H1 (cell line): ENCODE measurements at regions not wholly inside any gene's neighbourhood (a gene's known extent, or its start where the extent isn't known, plus 50 kb on each side); places are given as distances from the start of the nearest gene placed in this dataset.

Experiments
- CTCF ChIA-PET: fragments of 300-600 bp; sonication (Branson Sonifier 250); formaldehyde crosslinking; loops from one replicate; lab custom pipeline; 2021; ENCODE audit not compliant: partially characterized antibody; lab: Charles Lee
- POLR2A ChIA-PET: fragments of 300-600 bp; sonication (Branson Sonifier 250); formaldehyde crosslinking; loops from one replicate; lab custom pipeline; 2021; ENCODE audit warnings: inconsistent platforms; ENCODE audit not compliant: partially characterized antibody; lab: Charles Lee
- DNase-seq, 2 experiments: peaks; one replicate each; pipeline versions ENCODE4 v3.0.0 to v3.0.0-alpha.2; 2010 to 2022; ENCODE audit warnings: low spot score in 2 of 2, low read depth in 1 of 2, mixed read lengths in 1 of 2
- FAIRE-seq: peaks from 2 replicates; lab custom pipeline; 2011; peaks lifted over from hg19 to GRCh38; lab: Jason Lieb, UNC
- H2AFZ ChIP-seq: 2 replicates; pipeline ENCODE4 v1.8.1; 2012; ENCODE audit warnings: low read length, inconsistent platforms
- H2AK5ac ChIP-seq: 2 replicates; pipeline ENCODE4 v1.6.1; 2013; ENCODE audit warnings: low read depth, low read length
- H2BK120ac ChIP-seq: replicated peaks from 2 replicates; pipeline ENCODE3; 2013; ENCODE audit warnings: low read depth, low read length, inconsistent platforms
- H2BK12ac ChIP-seq: 2 replicates; pipeline ENCODE4 v1.6.1; 2013; ENCODE audit warnings: low read depth, low read length
- H2BK15ac ChIP-seq: 2 replicates; pipeline ENCODE4 v1.6.1; 2013; ENCODE audit warnings: low read length
- H2BK20ac ChIP-seq: 2 replicates; pipeline ENCODE4 v1.6.1; 2013; ENCODE audit warnings: low read length
- H2BK5ac ChIP-seq: 2 replicates; pipeline ENCODE4 v1.6.1; 2013; ENCODE audit warnings: low read depth, low read length
- H3K14ac ChIP-seq: 2 replicates; pipeline ENCODE4 v1.6.1; 2013; ENCODE audit warnings: inconsistent platforms; ENCODE audit not compliant: insufficient read length
- H3K18ac ChIP-seq: 2 replicates; pipeline ENCODE4 v1.6.1; 2013; ENCODE audit warnings: low read length; ENCODE audit errors: extremely low read depth
- H3K23ac ChIP-seq: 2 replicates; pipeline ENCODE4 v1.6.1; 2013; ENCODE audit warnings: inconsistent platforms; ENCODE audit not compliant: insufficient read length
- H3K23me2 ChIP-seq: 2 replicates; pipeline ENCODE4 v1.6.1; 2013; ENCODE audit warnings: low read depth, low read length
- H3K27ac ChIP-seq: 2 replicates; pipeline ENCODE4 v1.6.1; 2011; ENCODE audit warnings: low read depth, low read length, inconsistent platforms
- H3K27me3 ChIP-seq, 4 experiments: replicated peaks in 1 of 4; 1 replicate in 1 of 4; 2 replicates in 3 of 4; pipeline versions ENCODE4 v1.6.1 to v1.8.1; 2011 to 2013; ENCODE audit warnings: low read length in 3 of 4, mild to moderate bottlenecking in 3 of 4, inconsistent platforms in 2 of 4, mixed read lengths in 2 of 4, moderate library complexity in 1 of 4; ENCODE audit not compliant: control insufficient read depth in 3 of 4, insufficient read depth in 3 of 4; ENCODE audit errors: extremely low read depth in 1 of 4
- H3K36me3 ChIP-seq, 4 experiments: 2 replicates each; pipeline versions ENCODE4 v1.6.1 to v1.8.1; 2011 to 2013; ENCODE audit warnings: mild to moderate bottlenecking in 4 of 4, low read length in 3 of 4, moderate library complexity in 2 of 4, control low read depth in 1 of 4, inconsistent platforms in 1 of 4; ENCODE audit not compliant: insufficient read depth in 4 of 4, control insufficient read depth in 2 of 4
- H3K4ac ChIP-seq: replicated peaks from 2 replicates; pipeline ENCODE3; 2013; ENCODE audit warnings: low read length, low read depth, mixed read lengths, inconsistent platforms; ENCODE audit not compliant: insufficient read length
- H3K4me1 ChIP-seq, 4 experiments: replicated peaks in 1 of 4; 1 replicate in 1 of 4; 2 replicates in 3 of 4; pipeline versions ENCODE4 v1.6.1 to v1.8.1; 2011 to 2013; ENCODE audit warnings: low read length in 3 of 4, inconsistent platforms in 2 of 4, mixed read lengths in 1 of 4; ENCODE audit not compliant: insufficient read depth in 4 of 4, control insufficient read depth in 3 of 4
- H3K4me2 ChIP-seq, 2 experiments: 2 replicates each; pipeline versions ENCODE4 v1.6.1 to v1.8.1; 2011 to 2013; ENCODE audit warnings: low read depth in 2 of 2, low read length in 2 of 2, control low read depth in 1 of 2, inconsistent platforms in 1 of 2, mild to moderate bottlenecking in 1 of 2; ENCODE audit not compliant: insufficient read depth in 1 of 2
- H3K4me3 ChIP-seq, 4 experiments: fragments of 200-600, 300-600 bp in 1 of 4; sonication (generic), shearing (Covaris generic), sonication (Bioruptor Twin) in 1 of 4; 2 replicates each; pipeline versions ENCODE4 v1.5.1 to v1.8.1; 2011 to 2016; ENCODE audit warnings: low read length in 4 of 4, low read depth in 3 of 4, control low read depth in 2 of 4, inconsistent platforms in 2 of 4, mild to moderate bottlenecking in 2 of 4, mixed read lengths in 1 of 4, moderate library complexity in 1 of 4; ENCODE audit not compliant: insufficient read depth in 2 of 4; ENCODE audit errors: extremely low read depth in 1 of 4
- H3K56ac ChIP-seq: replicated peaks from 2 replicates; pipeline ENCODE3; 2013; ENCODE audit warnings: low read depth, mild to moderate bottlenecking, mixed read lengths, low read length, inconsistent platforms; ENCODE audit not compliant: insufficient read length
- H3K79me1 ChIP-seq: 2 replicates; pipeline ENCODE4 v1.6.1; 2013; ENCODE audit warnings: low read depth, low read length, control low read depth
- H3K79me2 ChIP-seq, 2 experiments: 2 replicates each; pipeline versions ENCODE4 v1.6.1 to v1.8.1; 2012 to 2013; ENCODE audit warnings: low read length in 2 of 2, mild to moderate bottlenecking in 2 of 2, inconsistent platforms in 1 of 2; ENCODE audit not compliant: insufficient read depth in 2 of 2, control insufficient read depth in 1 of 2
- H3K9ac ChIP-seq, 4 experiments: replicated peaks in 1 of 4; 1 replicate in 1 of 4; 2 replicates in 3 of 4; pipeline versions ENCODE4 v1.6.1 to v1.8.1; 2011 to 2013; ENCODE audit warnings: low read depth in 3 of 4, low read length in 3 of 4, control low read depth in 2 of 4, mild to moderate bottlenecking in 2 of 4, moderate library complexity in 2 of 4, inconsistent platforms in 1 of 4; ENCODE audit errors: extremely low read depth in 1 of 4
- H3K9me3 ChIP-seq, 2 experiments: 2 replicates each; pipeline versions ENCODE4 v1.6.1 to v1.8.1; 2012 to 2013; ENCODE audit warnings: mild to moderate bottlenecking in 2 of 2, moderate library complexity in 2 of 2, control low read depth in 1 of 2, inconsistent platforms in 1 of 2, low read depth in 1 of 2, low read length in 1 of 2, mixed read lengths in 1 of 2; ENCODE audit not compliant: insufficient read depth in 2 of 2
- H4K20me1 ChIP-seq, 2 experiments: replicated peaks in 1 of 2; 2 replicates each; pipeline versions ENCODE3 to v1.8.1; 2011 to 2013; ENCODE audit warnings: inconsistent platforms in 2 of 2, low read length in 2 of 2, mild to moderate bottlenecking in 1 of 2; ENCODE audit not compliant: insufficient read depth in 2 of 2, control insufficient read depth in 1 of 2
- H4K5ac ChIP-seq: 2 replicates; pipeline ENCODE4 v1.6.1; 2013; ENCODE audit warnings: low read length, low read depth, mixed read lengths, inconsistent platforms; ENCODE audit not compliant: insufficient read length
- H4K8ac ChIP-seq: 2 replicates; pipeline ENCODE4 v1.8.0; 2013; ENCODE audit warnings: mild to moderate bottlenecking, moderate library complexity, low read length, inconsistent platforms; ENCODE audit not compliant: insufficient read depth; ENCODE audit errors: extremely low read depth
- H4K91ac ChIP-seq: replicated peaks from 2 replicates; pipeline ENCODE3; 2013; ENCODE audit warnings: low read length, mixed read lengths, inconsistent platforms; ENCODE audit not compliant: insufficient read length
- CREB1 ChIP-seq: IDR thresholded peaks from 2 replicates; pipeline ENCODE4 v1.6.1; 2012; ENCODE audit warnings: inconsistent platforms
- POU5F1 ChIP-seq: IDR thresholded peaks from 2 replicates; pipeline ENCODE4 v1.6.1; 2011; ENCODE audit warnings: low read depth, mild to moderate bottlenecking, low read length, moderate library complexity
- RXRA ChIP-seq: IDR thresholded peaks from 2 replicates; pipeline ENCODE4 v1.6.1; 2011; ENCODE audit warnings: low read depth, mild to moderate bottlenecking, low read length, moderate library complexity; ENCODE audit not compliant: insufficient read depth
- SP4 ChIP-seq: IDR thresholded peaks from 2 replicates; pipeline ENCODE4 v1.6.1; 2012; ENCODE audit warnings: low read length, inconsistent platforms
- WGBS, 2 experiments: shearing (Covaris generic) in 1 of 2; methylation state at CpG; one replicate each; pipeline versions ENCODE4 v1.1.6 to v1.1.7; 2013 to 2015; ENCODE audit warnings: low lambda C conversion rate in 2 of 2, mixed read lengths in 2 of 2, inconsistent platforms in 1 of 2, low coverage in 1 of 2, missing lambda C conversion rate in 1 of 2; ENCODE audit not compliant: insufficient replicate concordance in 2 of 2, insufficient coverage in 1 of 2, insufficient read length in 1 of 2; ENCODE audit errors: extremely low coverage in 1 of 2, missing lambda C conversion rate in 1 of 2; 5-methylcytosine and 5-hydroxymethylcytosine counted together

GRCh38 chr5:106277540-106278096 lies 1393.1 kb downstream of the EFNA5 start:
- Histone ChIP-seq H3K79me2 (no peaks in the 10 kb centered on the region), H2BK20ac (no peak overlapping the region), H4K91ac (no peak overlapping the region), H3K9me3 (no peaks in the 10 kb centered on the region; a peak in 1 of 4 replicates), H3K9ac (no peak overlapping the region), H3K14ac (no peak overlapping the region), H3K27me3 (no peaks in the 10 kb centered on the region), H3K23me2 (no peaks in the 10 kb centered on the region), H3K27ac (no peak overlapping the region), H3K4me3 (no peak overlapping the region), H3K23ac (no peak overlapping the region), H3K79me1 (no peaks in the 10 kb centered on the region), H3K36me3 (no peaks in the 10 kb centered on the region), H4K5ac (no peak overlapping the region), H3K4me2 (no peak overlapping the region), H3K4me1 (no peaks in the 10 kb centered on the region), H2AFZ (no peak overlapping the region), H2BK15ac (no peak overlapping the region), H3K4ac (no peak overlapping the region), H2BK12ac (no peak overlapping the region), H3K56ac (no peak overlapping the region), H3K18ac (no peak overlapping the region), H4K8ac (no peak overlapping the region), H2BK5ac (no peak overlapping the region), H2BK120ac (no peak overlapping the region), H2AK5ac (no peak overlapping the region), H4K20me1 (no peaks in the 10 kb centered on the region)
- DNase-seq (no peak), FAIRE-seq (no peak)
- 90% methylated on average over 3 of the region's 3 CpGs; no CpG with 5 or more reads in 1 of the 2 experiments for WGBS, 2 experiments
- ChIA-PET CTCF (interaction anchor here (1.5 kb wide), 1 partner anchor 8 kb away, joined by 4 read pairs; no protein-coding TSS in a partner anchor), POLR2A (no interaction called here)
- TF ChIP-seq SP4, result no peak
- TF ChIP-seq RXRA, result no peak
- TF ChIP-seq CREB1, result no peak
- TF ChIP-seq POU5F1, result no peak
